DND-41 (cell line): ENCODE measurements at regions not wholly inside any gene's neighbourhood (a gene's known extent, or its start where the extent isn't known, plus 50 kb on each side); places are given as distances from the start of the nearest gene placed in this dataset.

ENCODE experiments used
- ATAC-seq: fragments of 200-7000 bp; cut with Tn5 transposase; 3 replicates; pipeline ENCODE4 v1.9.1; 2021; ENCODE audit warnings: low read depth; ENCODE audit not compliant: insufficient read depth
- DNase-seq: peaks from one replicate; pipeline ENCODE4 v3.0.0-alpha.2; 2020
- H2AFZ ChIP-seq: 2 replicates; pipeline ENCODE4 v1.6.0; 2012; ENCODE audit warnings: low read depth, low read length
- H3K27ac ChIP-seq: 2 replicates; pipeline ENCODE4 v1.5.1; 2012; ENCODE audit warnings: low read length, inconsistent platforms
- H3K27me3 ChIP-seq: fragments of 200-600 bp; sonication (generic); 2 replicates; pipeline ENCODE4 v1.6.0; 2012; ENCODE audit warnings: low read length, mild to moderate bottlenecking, inconsistent platforms; ENCODE audit not compliant: insufficient read depth, poor library complexity
- H3K36me3 ChIP-seq: 2 replicates; pipeline ENCODE4 v1.5.1; 2012; ENCODE audit warnings: low read length, inconsistent platforms; ENCODE audit not compliant: insufficient read depth
- H3K4me1 ChIP-seq: 2 replicates; pipeline ENCODE4 v1.5.1; 2012; ENCODE audit warnings: mild to moderate bottlenecking, low read length; ENCODE audit not compliant: insufficient read depth
- H3K4me2 ChIP-seq: 2 replicates; pipeline ENCODE4 v1.6.0; 2012; ENCODE audit warnings: mild to moderate bottlenecking, moderate library complexity, low read length, inconsistent platforms; ENCODE audit not compliant: insufficient read depth
- H3K4me3 ChIP-seq, 2 experiments: fragments of 200-600 bp in 1 of 2; shearing (Covaris generic) in 1 of 2; 2 replicates each; pipeline ENCODE4 v1.5.1; 2012 to 2016; ENCODE audit warnings: inconsistent platforms in 2 of 2, low read length in 2 of 2, mild to moderate bottlenecking in 2 of 2, low read depth in 1 of 2, moderate library complexity in 1 of 2
- H3K79me2 ChIP-seq: 2 replicates; pipeline ENCODE4 v1.6.0; 2012; ENCODE audit warnings: low read length, inconsistent platforms; ENCODE audit not compliant: insufficient read depth
- H3K9ac ChIP-seq: 2 replicates; pipeline ENCODE4 v1.6.0; 2012; ENCODE audit warnings: low read depth, mild to moderate bottlenecking, inconsistent platforms, low read length, moderate library complexity
- H3K9me3 ChIP-seq: 2 replicates; pipeline ENCODE4 v1.5.1; 2012; ENCODE audit warnings: low read length, moderate library complexity, mild to moderate bottlenecking, inconsistent platforms; ENCODE audit not compliant: insufficient read depth, severe bottlenecking
- H4K20me1 ChIP-seq: 2 replicates; pipeline ENCODE4 v1.6.0; 2012; ENCODE audit warnings: low read length; ENCODE audit not compliant: insufficient read depth
- CTCF ChIP-seq: IDR thresholded peaks from 2 replicates; pipeline ENCODE4 v1.5.1; 2012; ENCODE audit warnings: borderline replicate concordance, low read length, moderate library complexity, mild to moderate bottlenecking; ENCODE audit not compliant: poor library complexity, severe bottlenecking; ENCODE audit errors: extremely low read depth
- EZH2 ChIP-seq: IDR thresholded peaks from 3 replicates; pipeline ENCODE4 v1.6.1; 2012; ENCODE audit warnings: borderline replicate concordance, low read depth, mild to moderate bottlenecking, moderate library complexity, low read length, inconsistent platforms; ENCODE audit not compliant: severe bottlenecking

- Histone ChIP-seq H3K9ac (no peak overlapping the region), H3K4me2 (no peak overlapping the region), H4K20me1 (no peaks in the 10 kb centered on the region), H3K4me3 (no peak overlapping the region), H3K4me1 (no peaks in the 10 kb centered on the region), H2AFZ (no peak overlapping the region), H3K9me3 (no peaks in the 10 kb centered on the region), H3K27me3 (peaks cover 4% of the 10 kb centered on the region), H3K27ac (no peak overlapping the region), H3K79me2 (no peaks in the 10 kb centered on the region), H3K36me3 (no peaks in the 10 kb centered on the region)
- DNase-seq (no peak), ATAC-seq (no peak)
- TF ChIP-seq EZH2 = no peak
- no peak for TF ChIP-seq CTCF
Measured at GRCh38 chr12:111076611-111077451, 156.5 kb upstream of the MYL2 start.

GRCh38 chr12:111076199-111076598 lies 155.8 kb upstream of the MYL2 start:
- H3K4me2 ChIP-seq = no peak overlapping the region
- H3K36me3 ChIP-seq = no peaks in the 10 kb centered on the region
- H3K27ac ChIP-seq = no peak overlapping the region
- no peaks in the 10 kb centered on the region for H3K4me1 ChIP-seq
- ATAC-seq (no peak), DNase-seq (no peak)
- H2AFZ ChIP-seq = no peak overlapping the region
- H3K4me3 ChIP-seq = no peak overlapping the region
- no peaks in the 10 kb centered on the region for H3K27me3 ChIP-seq
- no peaks in the 10 kb centered on the region for H3K9me3 ChIP-seq
- TF ChIP-seq CTCF (no peak), EZH2 (no peak)
- H4K20me1 ChIP-seq = no peaks in the 10 kb centered on the region
- no peaks in the 10 kb centered on the region for H3K79me2 ChIP-seq
- no peak overlapping the region for H3K9ac ChIP-seq

- no peaks in the 10 kb centered on the region for H4K20me1 ChIP-seq
- no peak for DNase-seq
- TF ChIP-seq EZH2 (no peak), CTCF (no peak)
- H3K4me2 ChIP-seq = no peak overlapping the region
- no peak overlapping the region for H2AFZ ChIP-seq
- H3K79me2 ChIP-seq = no peaks in the 10 kb centered on the region
- no peak overlapping the region for H3K4me3 ChIP-seq
- no peaks in the 10 kb centered on the region for H3K9me3 ChIP-seq
- no peaks in the 10 kb centered on the region for H3K36me3 ChIP-seq
- H3K27me3 ChIP-seq = peaks cover under 1% of the 10 kb centered on the region
- no peak overlapping the region for H3K9ac ChIP-seq
- no peak for ATAC-seq
- no peaks in the 10 kb centered on the region for H3K4me1 ChIP-seq
- no peak overlapping the region for H3K27ac ChIP-seq
Measured at GRCh38 chr12:111074965-111075364, 154.6 kb upstream of the MYL2 start.

- H3K9ac ChIP-seq = no peak overlapping the region
- H3K79me2 ChIP-seq = no peaks in the 10 kb centered on the region
- H3K4me3 ChIP-seq = no peak overlapping the region
- no peaks in the 10 kb centered on the region for H4K20me1 ChIP-seq
- no peaks in the 10 kb centered on the region for H3K36me3 ChIP-seq
- no peaks in the 10 kb centered on the region for H3K4me1 ChIP-seq
- no peak overlapping the region for H3K4me2 ChIP-seq
- ATAC-seq (no peak), DNase-seq (no peak)
- no peaks in the 10 kb centered on the region for H3K9me3 ChIP-seq
- no peak for TF ChIP-seq CTCF
- TF ChIP-seq EZH2 = no peak
- peaks cover 5% of the 10 kb centered on the region for H3K27me3 ChIP-seq
- H2AFZ ChIP-seq = no peak overlapping the region
- H3K27ac ChIP-seq = no peak overlapping the region
Measured at GRCh38 chr12:111074559-111074958, 154.2 kb upstream of the MYL2 start.
